GM12891 (cell line): ENCODE measurements at regions not wholly inside any gene's neighbourhood (a gene's known extent, or its start where the extent isn't known, plus 50 kb on each side); places are given as distances from the start of the nearest gene placed in this dataset.

ENCODE experiments used
- DNase-seq: peaks from one replicate; pipeline ENCODE4 v3.0.0; 2011; ENCODE audit warnings: low spot score; ENCODE audit not compliant: insufficient read length
- FAIRE-seq: peaks from 2 replicates; lab custom pipeline; 2011; peaks lifted over from hg19 to GRCh38; lab: Jason Lieb, UNC
- PAX5 ChIP-seq: IDR thresholded peaks from 2 replicates; pipeline ENCODE4 v1.6.1; 2011; ENCODE audit warnings: low read length, moderate library complexity, mild to moderate bottlenecking; ENCODE audit not compliant: insufficient read depth, severe bottlenecking
- POLR2A ChIP-seq: IDR thresholded peaks from 2 replicates; pipeline ENCODE4 v1.6.1; 2011; ENCODE audit warnings: low read depth, low read length, control low read depth
- POLR2AphosphoS5 ChIP-seq: IDR thresholded peaks from 2 replicates; pipeline ENCODE4 v1.6.1; 2011; ENCODE audit warnings: low read depth, low read length, control low read depth
- POU2F2 ChIP-seq: IDR thresholded peaks from 2 replicates; pipeline ENCODE4 v1.6.1; 2011; ENCODE audit warnings: low read depth, mild to moderate bottlenecking, control low read depth, low read length, moderate library complexity
- SPI1 ChIP-seq: IDR thresholded peaks from 2 replicates; pipeline ENCODE4 v1.6.1; 2011; ENCODE audit warnings: low read depth, low read length, control low read depth
- TAF1 ChIP-seq: IDR thresholded peaks from 2 replicates; pipeline ENCODE4 v1.6.1; 2011; ENCODE audit warnings: low read depth, low read length, control low read depth

DNA sequence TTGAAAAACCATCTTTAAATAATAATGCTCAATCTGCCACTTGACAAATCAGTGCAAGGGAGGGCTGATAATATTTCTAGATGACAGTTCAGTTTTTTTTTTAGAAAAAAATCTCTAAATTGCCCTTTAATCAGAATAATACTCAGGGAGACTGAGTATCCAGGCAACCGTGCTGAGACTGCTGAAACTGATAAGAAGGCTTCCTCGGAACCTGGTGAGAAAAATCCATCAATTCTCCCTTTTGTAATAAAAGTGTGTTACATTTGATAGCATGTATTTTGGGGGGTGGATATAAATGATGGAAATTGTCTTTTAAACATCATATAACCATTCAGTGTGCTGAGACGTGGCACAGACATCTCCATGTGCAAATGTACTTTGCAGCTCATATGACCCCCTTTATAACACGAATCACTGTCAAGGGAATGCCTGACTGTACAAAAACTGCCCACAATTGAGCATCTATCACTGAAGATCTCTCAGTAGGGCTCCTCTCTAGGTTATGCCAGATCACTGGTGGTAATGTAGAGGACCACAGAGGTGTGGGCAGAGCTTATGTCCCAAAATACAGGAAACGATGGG lies 491.1 kb upstream of the ADARB2 start:
- TF ChIP-seq TAF1: no peak
- no peak for TF ChIP-seq POU2F2
- TF ChIP-seq PAX5: no peak
- TF ChIP-seq POLR2A: no peak
- no peak for TF ChIP-seq POLR2AphosphoS5
- no peak for TF ChIP-seq SPI1
- FAIRE-seq (no peak), DNase-seq (no peak)

DNA sequence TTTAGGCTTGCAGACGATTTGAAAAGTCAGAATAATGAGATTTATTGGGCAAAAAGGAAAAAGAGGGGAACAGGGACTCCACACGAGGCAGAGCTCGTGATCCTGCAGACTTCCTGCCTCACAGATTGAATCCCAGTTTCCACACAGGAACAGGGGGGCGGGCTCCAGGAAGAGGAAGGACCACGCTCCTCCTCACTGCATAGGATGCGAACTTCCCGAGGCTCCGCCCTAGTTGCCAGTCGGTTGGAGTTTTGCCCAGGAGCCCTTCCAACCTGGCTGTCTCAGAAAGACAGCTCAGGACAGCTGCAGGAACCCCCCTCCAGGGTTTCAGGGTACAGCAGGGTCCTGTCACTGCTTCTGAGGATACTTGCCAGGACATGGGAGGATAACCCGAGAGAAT lies 488.3 kb upstream of the ADARB2 start:
- FAIRE-seq (no peak), DNase-seq (no peak)
- TF ChIP-seq POLR2A: no peak

DNA sequence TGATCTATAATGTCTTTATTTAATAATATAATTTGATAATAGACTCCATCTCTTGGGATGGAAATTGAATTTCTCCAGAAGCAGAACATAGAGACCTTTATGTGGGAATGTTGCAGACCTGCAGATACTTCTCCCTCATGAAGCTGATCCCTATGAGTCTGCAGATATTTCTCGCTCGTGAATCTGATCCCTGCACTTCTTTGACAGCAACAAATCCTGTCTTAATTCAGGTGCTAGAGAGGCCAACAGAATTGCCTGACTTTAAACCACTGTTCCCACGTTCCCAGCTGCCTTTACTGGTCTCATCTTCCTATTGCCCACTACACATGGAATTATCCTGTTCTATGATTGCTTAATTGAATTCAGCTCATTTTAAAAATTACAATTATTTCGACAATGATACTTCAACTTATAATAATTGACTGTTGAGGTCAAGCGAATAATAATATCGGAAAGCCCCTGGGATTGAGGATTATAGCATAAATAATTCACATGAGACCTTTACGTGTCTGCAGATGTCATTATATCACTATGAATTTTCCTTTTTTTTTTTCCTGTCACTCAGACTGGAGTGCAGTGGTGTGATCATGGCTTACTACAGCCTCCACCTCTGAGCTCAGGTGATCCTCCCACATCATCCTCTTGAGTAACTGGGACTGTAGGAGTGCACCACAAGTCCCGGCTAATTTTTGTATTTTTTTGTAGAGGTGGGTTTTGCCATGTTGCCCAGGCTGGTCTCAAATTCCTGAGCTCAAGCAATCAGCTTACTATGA lies 486.4 kb upstream of the ADARB2 start:
- DNase-seq (no peak), FAIRE-seq (no peak)
- TF ChIP-seq SPI1: no peak
- TF ChIP-seq TAF1: no peak
- no peak for TF ChIP-seq PAX5
- no peak for TF ChIP-seq POLR2A
- TF ChIP-seq POU2F2: no peak
- TF ChIP-seq POLR2AphosphoS5: no peak

DNA sequence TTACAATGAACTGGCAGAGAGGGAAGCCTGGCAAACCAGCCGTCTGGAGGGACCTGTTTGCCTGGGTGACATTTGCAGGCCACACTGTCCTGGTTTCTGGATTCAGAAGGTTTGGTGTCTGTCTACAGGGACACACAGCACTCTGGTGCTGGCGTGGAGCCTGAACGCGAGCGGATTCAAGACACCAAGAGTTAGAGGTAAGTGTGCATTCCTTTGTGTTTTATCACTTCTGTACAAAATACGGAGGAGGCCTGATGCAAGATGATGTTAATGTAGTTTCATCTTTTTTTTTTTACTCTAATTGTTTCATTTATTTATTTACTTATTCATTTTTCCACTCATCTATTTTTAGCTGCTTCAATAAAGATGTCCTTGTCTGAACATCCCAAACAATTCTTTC lies 485.3 kb upstream of the ADARB2 start:
- TF ChIP-seq TAF1 (no peak), SPI1 (no peak), POLR2A (no peak), POLR2AphosphoS5 (no peak)
- FAIRE-seq (no peak), DNase-seq (no peak)

DNA sequence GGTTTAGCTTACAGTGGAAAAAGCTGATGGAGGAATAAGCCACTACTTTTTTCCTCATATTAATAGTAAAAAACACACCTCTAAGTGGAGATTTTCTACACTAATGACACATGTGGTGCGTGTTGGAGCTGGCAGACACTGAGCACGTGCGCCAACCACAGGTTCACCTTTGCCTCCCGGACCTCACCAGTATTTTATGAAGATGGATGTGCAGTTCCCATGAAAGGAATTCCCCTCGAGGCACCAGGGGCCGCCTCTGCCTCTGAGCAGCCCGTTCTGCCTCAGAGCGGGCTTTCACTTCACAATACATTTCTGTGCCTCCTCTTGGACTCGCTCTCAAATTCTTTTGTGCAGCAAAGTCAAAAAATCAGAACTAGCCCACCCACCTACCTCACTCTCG lies 477.5 kb upstream of the ADARB2 start:
- no peak for FAIRE-seq
- DNase-seq: no peak
- TF ChIP-seq POLR2A (no peak), POU2F2 (no peak), PAX5 (no peak), TAF1 (no peak), POLR2AphosphoS5 (no peak), SPI1 (no peak)

DNA sequence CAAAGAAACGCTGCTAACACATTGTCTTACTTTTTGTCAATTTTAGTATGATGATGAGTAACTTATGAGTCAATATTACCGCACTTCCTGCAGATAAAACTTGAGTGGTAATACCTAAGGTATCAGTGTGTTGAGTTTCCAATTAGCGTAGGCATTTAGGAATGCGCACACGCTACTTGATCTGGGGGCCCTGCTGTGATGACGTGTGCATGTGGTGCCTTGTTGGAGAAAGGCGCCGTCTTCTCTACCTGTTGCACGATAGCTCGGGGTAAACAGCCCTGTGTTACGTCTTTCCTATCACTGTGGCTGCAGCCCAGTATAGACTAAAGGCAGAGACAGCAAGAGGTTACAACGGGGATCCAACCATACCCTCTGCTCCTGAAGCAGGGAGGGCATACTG lies 476.8 kb upstream of the ADARB2 start:
- DNase-seq (no peak), FAIRE-seq (no peak)
- no peak for TF ChIP-seq SPI1
- TF ChIP-seq TAF1: no peak

DNA sequence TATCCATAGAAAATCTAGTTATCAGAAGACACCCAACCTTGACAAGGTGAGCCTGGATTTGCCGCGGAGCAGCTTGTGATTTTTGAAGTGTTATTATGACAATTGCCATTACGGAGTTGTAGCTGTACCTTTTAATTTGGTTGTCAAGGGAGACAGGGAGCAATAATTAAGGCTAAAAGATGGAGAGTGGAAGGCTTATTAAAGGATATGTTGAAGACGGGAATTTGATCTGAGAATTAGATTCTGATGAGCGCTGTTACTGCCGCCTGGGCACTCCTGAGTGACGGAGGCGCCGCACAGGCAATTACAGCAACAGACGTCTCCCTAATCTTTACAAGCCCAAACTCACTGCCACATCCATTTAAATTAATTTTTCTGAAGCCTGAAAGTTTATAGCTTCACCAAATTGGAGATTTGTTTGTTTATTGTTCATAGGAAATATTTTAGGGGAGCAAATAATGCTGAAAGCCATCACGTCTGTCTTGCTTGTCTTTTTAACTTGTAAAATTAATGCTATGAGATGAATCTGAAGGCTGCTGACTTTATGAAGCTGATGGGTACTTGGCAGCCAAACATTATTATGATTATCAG lies 475.0 kb upstream of the ADARB2 start:
- DNase-seq (no peak), FAIRE-seq (no peak)
- no peak for TF ChIP-seq PAX5

DNA sequence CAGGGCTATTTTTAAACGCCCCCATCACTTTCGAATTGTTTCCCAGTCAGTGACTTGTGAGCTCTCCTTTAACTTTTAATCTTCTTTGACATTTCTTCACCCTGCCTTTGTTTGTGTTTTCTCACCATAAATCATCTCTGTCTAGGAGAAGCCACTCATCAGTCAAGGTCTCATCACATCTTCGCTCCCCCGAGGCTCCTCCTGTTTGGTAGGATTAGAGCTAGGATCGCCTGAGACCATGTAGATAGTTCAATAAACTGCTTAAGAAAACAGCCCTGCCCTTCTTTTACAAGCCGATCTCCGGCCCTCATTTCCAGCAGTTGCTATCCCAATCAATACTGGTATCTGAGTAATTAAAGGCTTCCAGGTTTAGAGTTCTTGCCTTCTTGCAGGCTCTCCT lies 472.8 kb upstream of the ADARB2 start:
- FAIRE-seq (no peak), DNase-seq (no peak)
- TF ChIP-seq TAF1 (no peak), SPI1 (no peak), POU2F2 (no peak), POLR2A (no peak), POLR2AphosphoS5 (no peak), PAX5 (no peak)

DNA sequence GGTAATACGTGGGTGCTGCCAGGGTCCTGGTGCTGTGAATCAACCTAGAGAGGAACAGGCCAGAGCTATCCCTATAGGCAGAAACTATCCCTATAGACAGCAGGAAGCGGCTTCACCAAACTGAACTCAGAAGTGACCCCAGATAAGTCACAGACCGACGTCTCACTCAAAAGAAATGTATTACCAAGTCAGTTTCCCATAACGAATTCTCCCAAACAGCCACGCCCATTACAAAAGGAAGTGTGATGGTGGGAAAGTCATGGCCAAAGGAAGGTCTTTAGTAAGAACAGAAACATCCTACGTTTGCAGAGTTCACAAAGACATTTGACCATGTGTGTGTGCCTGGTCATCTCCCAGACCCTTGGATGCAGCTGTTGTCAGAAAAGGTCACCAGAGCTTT lies 470.8 kb upstream of the ADARB2 start:
- DNase-seq (no peak), FAIRE-seq (no peak)
- TF ChIP-seq PAX5: no peak
- no peak for TF ChIP-seq POU2F2
- no peak for TF ChIP-seq POLR2AphosphoS5
- no peak for TF ChIP-seq SPI1
- TF ChIP-seq TAF1: no peak
- no peak for TF ChIP-seq POLR2A

DNA sequence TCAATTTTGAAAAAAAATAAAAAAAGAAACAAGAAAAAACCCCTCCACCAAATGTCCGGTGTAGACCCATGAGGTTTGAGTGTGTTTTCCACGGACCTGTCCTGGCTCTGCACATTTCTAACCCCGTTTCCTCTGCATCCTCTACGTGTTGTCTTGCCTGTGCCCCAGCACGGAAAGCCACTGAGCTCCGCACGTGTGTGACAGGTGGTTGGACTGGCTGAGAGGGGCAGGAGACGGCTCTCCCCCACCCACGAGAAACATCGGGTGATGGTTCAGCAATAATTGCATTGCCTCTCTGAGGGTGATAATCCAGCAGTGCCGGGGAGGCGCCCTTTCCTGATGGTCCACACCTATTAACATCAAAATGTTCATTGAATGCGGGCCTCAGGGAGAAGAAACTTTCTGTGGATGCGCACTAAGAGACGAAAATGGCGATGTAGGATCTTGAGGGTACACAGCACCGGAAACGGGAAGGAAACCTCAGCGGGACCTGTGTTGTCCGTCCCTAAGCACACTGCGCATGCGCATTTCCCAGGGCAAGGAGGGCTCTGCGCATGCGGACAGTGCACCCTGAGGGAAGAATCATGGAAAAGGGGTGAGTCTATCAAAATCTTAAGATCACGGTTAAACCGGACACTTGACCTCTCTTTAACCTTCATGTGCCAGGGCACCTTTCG lies 470.1 kb upstream of the ADARB2 start:
- TF ChIP-seq PAX5 (no peak), TAF1 (no peak), POLR2AphosphoS5 (no peak), POLR2A (no peak), SPI1 (no peak), POU2F2 (no peak)
- FAIRE-seq (no peak), DNase-seq (no peak)
